Activated naive CD8-positive, alpha-beta T cell (primary cell): ENCODE measurements at regions not wholly inside any gene's neighbourhood (a gene's known extent, or its start where the extent isn't known, plus 50 kb on each side); places are given as distances from the start of the nearest gene placed in this dataset.

Source experiments
- H3K27ac Mint-ChIP-seq: one replicate; pipeline ENCODE4 v1.8.0; 2021; ENCODE audit warnings: mixed read lengths
- H3K27me3 Mint-ChIP-seq: one replicate; pipeline ENCODE4 v1.8.0; 2021; ENCODE audit warnings: mixed read lengths
- H3K36me3 Mint-ChIP-seq: one replicate; pipeline ENCODE4 v1.8.0; 2021; ENCODE audit warnings: mixed read lengths
- H3K4me1 Mint-ChIP-seq: one replicate; pipeline ENCODE4 v1.8.0; 2021; ENCODE audit warnings: low read depth, mixed read lengths
- H3K4me3 Mint-ChIP-seq: one replicate; pipeline ENCODE4 v1.8.0; 2021; ENCODE audit warnings: mild to moderate bottlenecking, mixed read lengths
- H3K9me3 Mint-ChIP-seq: one replicate; pipeline ENCODE4 v1.8.0; 2021; ENCODE audit warnings: low read depth, mixed read lengths

DNA sequence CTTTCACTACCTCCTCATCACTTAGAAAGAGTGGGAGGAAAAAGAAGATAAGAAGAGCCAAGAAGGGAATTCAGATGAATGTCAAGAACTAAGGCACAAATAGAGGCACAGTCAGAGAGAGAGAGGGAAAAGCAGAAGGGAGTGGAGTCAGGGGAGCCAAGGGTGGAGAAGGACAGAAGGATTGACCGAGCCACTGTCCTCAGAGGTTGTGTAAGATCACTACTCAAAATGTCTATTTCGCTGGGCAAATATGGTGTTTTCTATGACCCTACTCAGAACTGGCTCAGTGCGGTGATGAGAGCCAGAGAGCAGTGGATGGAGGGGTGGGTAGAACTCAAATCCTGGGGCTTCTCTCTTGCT is 139.2 kb upstream of the HS3ST2 start:
- Mint-ChIP-seq H3K9me3 (no peaks in the 10 kb centered on the region), H3K27me3 (peaks cover 5% of the 10 kb centered on the region), H3K36me3 (no peaks in the 10 kb centered on the region), H3K4me3 (no peak overlapping the region), H3K27ac (no peak overlapping the region), H3K4me1 (no peaks in the 10 kb centered on the region)

DNA sequence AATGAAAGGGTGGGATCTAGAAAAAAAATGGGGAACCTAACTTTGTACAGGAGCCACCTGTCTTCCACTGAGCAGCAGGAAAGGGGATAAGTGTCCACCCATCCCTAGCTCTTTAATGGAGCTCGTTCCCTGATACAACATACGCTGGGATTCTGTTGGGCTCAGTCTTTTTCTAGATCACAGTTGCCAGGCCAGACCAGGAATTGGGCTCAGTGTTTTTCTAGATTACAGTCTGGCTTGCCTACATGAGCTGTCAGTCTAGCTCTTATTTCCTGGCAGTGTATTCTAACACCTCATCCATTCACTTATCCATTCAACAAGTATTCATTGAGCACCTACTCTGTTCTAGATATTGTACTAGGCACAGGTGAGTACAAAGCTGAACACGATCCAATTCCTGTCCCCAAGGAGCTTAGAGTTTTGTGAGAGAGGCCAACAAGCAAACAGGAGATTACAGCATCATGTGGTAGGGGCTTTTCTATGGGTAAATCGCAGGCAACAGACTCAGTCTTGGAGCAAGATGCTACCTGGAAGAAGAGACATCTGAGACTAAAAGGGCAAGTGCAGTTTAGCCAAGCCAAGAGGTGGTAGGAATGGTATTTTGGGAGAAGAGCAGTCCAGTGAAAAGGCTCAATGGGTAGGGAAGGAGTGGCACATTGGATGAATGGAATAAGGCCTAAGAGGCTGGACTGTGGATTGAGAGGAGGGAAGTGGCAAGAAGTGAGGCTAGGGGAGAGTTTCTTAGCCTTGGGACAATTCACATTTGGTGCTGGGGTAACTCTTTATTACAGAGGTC is 138.0 kb upstream of the HS3ST2 start:
- Mint-ChIP-seq H3K9me3 (no peaks in the 10 kb centered on the region), H3K4me3 (no peak overlapping the region), H3K27me3 (peaks cover 5% of the 10 kb centered on the region), H3K4me1 (no peaks in the 10 kb centered on the region), H3K36me3 (no peaks in the 10 kb centered on the region), H3K27ac (no peak overlapping the region)

DNA sequence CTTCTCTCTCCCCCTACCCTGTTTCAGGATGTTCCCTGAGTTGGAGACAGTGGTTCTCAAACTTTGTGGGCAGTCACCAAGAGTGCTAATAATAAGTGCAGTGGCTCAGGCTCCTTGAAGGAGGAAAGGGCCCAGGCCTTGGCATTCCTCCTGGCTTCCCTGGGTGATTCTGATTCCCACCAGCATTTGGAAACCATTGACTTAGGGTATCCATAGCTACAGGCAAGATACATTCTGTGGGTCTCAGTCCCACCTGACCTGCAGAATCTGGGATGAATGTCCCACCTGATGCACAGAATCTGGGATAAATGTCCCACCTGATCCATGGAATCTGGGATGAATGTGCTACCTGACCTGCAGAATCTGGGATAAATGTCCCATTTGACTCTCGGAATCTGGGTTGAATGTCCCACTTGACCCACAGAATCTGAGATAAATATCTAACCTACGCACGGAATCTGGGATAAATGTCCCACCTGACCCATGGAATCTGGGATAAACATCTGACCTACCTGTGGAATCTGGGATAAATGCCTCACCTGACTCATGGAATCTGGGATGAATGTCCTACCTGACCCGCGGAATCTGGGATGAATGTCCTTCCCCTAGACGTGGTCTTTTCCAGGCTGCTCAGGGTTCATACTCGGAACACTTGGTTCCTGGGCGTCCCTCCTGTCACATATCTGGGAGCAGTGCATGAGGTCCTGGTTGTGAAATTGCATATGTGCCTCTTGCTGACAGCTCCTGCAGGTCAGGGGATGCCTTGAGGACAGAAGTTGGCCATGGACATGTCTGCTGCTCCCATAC is 136.7 kb upstream of the HS3ST2 start:
- H3K4me3 Mint-ChIP-seq, result no peak overlapping the region
- no peaks in the 10 kb centered on the region for H3K9me3 Mint-ChIP-seq
- peaks cover 8% of the 10 kb centered on the region for H3K27me3 Mint-ChIP-seq
- H3K36me3 Mint-ChIP-seq, result no peaks in the 10 kb centered on the region
- no peak overlapping the region for H3K27ac Mint-ChIP-seq
- no peaks in the 10 kb centered on the region for H3K4me1 Mint-ChIP-seq

DNA sequence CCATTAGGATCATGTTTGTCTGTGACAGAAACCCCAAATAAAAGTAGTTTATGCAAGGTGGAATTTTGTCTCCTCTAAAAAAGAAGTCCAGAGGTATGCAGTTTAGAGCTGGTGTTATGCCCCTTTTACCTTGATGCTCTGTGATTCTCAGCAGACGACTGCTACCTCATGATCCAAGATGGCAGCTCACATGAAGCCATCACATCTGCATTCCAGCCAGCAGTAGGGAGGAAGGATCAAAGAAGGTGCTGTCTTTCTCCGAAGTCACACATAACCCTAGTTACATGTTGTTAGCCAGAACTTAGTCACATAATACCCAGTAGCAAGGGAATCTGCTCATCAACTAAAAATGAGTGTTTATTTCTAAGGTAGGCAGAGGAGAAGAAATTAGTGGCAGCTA is 135.7 kb upstream of the HS3ST2 start:
- Mint-ChIP-seq H3K27ac (no peak overlapping the region), H3K4me1 (no peaks in the 10 kb centered on the region), H3K27me3 (peaks cover 12% of the 10 kb centered on the region), H3K9me3 (no peaks in the 10 kb centered on the region), H3K4me3 (no peak overlapping the region), H3K36me3 (no peaks in the 10 kb centered on the region)

DNA sequence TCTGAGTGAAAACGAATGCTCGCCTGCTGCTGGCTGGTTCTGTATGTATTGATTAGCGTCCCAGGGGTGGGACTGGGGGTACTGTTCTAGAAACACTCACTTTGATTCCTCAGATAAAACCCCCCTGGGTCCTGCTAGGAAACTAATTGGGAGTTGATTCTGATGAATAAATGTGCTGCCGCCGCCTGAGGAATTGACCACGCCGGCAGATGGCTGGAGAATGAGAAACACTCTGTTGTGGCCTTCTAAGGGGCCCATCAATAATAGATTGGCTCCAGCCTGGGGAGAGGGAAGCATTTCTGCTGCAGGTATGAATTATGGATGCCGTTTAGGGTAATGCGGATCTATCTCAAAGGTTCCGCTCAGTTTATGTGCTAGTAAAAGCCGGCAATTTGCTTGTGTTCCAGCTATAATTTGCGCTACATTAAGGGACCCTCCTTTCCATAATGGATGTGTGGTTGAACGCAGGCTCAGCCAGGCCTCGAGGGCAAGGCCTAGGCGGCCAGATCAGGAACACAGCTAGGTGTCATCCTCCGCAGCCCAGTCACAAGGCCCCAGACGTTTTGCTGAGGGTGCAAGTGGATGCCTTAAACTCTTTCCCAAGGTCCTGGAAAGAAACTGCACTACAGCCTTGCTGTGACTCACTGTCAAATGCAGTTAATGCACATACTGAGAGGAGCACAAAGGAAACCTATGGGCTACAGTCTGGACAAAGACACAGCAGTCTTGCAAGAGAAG is 132.2 kb upstream of the HS3ST2 start:
- Mint-ChIP-seq H3K9me3 (no peaks in the 10 kb centered on the region), H3K27me3 (peaks cover 22% of the 10 kb centered on the region), H3K4me3 (no peak overlapping the region), H3K4me1 (peaks cover 4% of the 10 kb centered on the region), H3K36me3 (peaks cover 3% of the 10 kb centered on the region), H3K27ac (no peak overlapping the region)

DNA sequence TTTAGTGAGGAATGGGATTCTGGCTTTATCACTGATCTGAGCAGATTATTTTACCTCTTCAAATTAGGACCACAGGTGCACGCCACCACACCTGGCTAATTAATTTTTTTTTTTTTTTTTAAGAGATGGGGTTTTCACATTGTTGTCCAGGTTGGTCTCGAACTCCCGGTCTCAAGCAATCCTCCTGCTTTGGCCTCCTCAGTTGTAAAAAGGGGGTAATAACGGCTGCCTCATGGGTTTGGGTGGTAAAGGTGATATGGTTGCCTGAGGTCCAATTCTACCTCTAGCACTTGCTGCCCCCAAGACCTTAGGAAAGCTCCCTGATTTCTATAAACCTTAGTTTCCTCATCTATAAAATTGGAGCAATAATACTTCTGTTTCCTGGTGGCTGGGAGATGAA is 130.7 kb upstream of the HS3ST2 start:
- Mint-ChIP-seq H3K9me3 (peaks cover 8% of the 10 kb centered on the region), H3K4me1 (peaks cover 4% of the 10 kb centered on the region), H3K27me3 (peaks cover 19% of the 10 kb centered on the region)

DNA sequence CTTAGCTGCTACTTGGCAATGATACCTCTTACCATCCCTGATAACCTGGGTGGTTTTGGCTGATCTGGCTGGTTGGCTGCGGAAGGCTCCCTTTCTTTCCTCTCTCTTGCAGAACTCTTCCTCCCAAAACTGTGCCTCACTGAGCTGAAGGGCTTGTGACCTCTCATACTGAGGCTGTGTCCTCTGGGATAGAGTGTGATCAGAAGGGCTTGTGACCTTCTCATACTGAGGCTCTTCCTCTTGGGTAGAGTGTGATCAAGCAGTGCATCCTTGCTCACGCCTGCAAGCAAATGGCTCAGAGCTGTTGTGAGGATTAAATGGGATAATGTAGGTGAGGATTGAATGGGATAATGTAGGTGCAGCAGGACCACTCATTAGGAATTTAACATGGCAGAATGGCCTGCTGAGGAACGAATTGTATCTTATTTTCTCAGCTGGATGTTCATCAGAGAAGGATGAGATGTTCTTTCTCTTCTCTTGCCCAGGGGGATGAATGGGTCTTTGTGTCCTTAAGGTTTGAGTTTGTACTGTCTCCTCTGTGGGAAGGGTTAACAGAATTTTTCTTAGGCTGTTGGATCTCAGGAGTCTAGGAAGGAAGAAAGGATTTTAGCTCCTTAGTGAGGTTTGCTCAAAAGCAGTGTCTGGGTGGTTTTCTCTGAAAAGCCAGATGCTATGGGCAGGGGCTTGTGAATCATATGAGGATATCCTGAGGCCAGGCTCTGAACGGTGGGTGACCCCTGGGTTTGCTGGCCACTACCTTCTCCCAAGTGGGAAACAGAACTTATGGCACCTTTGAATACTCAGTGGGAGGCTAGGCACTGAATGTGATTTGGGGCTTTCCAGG is 130.0 kb upstream of the HS3ST2 start:
- peaks cover 6% of the 10 kb centered on the region for H3K36me3 Mint-ChIP-seq
- H3K4me3 Mint-ChIP-seq, result no peak overlapping the region
- peaks cover 19% of the 10 kb centered on the region for H3K27me3 Mint-ChIP-seq
- H3K4me1 Mint-ChIP-seq, result peaks cover 4% of the 10 kb centered on the region
- no peak overlapping the region for H3K27ac Mint-ChIP-seq
- peaks cover 8% of the 10 kb centered on the region for H3K9me3 Mint-ChIP-seq

More for the DNA sequence above, 130.7 kb upstream of the HS3ST2 start:
- Mint-ChIP-seq H3K36me3 (peaks cover 6% of the 10 kb centered on the region), H3K27ac (no peak overlapping the region), H3K4me3 (no peak overlapping the region)

DNA sequence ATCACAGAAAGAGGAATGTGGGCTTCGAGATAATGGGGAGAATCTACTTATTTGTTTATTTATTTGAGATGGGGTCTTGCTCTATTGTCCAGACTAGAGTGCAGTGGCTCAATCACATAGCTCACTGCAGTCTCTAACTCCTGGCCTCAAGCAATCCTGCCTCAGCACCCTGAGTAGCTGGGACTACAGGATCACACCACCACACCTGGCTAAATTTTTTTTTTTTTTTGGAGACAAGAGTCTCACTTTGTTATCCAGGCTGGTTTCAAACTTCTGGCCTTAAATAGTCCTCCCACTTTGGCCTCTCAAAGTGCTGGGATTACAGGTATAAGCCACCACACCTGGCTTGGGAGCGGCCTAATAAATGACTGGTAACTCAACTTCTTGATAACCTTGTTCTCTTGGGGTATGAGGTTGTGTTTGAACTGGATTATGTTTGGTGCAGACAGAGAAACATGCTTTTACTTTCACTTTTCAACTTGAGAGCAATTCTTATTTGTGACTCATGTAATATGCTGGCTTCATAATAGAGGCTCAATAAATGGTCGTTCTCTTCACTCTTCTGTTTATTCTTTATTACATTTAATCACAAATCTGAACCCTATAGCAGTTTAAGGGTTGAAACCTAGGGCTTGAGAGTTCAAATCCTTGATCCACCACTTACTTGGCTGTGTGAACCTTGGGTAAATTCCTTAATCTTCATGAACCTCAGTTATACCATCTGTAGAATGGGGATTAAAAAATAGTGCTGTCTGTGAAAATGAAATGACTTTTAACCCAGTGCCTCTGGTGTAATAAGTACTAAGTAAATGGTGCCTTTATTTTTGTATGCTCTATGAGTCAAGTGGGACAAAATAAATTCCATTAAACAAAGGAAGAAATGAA is 129.1 kb upstream of the HS3ST2 start:
- Mint-ChIP-seq H3K36me3 (peaks cover 6% of the 10 kb centered on the region), H3K4me1 (peaks cover 4% of the 10 kb centered on the region), H3K27me3 (peaks cover 19% of the 10 kb centered on the region), H3K9me3 (peaks cover 8% of the 10 kb centered on the region), H3K27ac (no peak overlapping the region), H3K4me3 (no peak overlapping the region)

DNA sequence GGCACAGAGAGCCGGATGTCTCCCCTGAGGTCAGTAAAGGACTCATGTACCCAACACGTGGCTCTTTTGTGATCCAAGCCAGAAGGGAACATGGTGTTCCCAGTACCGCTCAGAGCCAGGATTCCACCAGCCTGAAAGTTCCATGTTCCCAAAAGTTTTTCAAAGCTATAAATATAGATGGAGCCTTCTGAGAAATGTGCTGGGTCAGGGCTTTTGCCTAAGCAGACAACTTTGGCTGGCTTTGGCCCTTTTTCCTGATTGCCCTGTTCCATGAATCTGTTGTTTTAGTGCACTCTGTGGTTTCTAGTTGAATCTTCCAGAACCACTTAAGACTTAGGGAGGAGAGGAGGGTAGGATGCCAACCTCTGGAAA is 128.5 kb upstream of the HS3ST2 start:
- Mint-ChIP-seq H3K36me3 (peaks cover 6% of the 10 kb centered on the region), H3K27me3 (peaks cover 19% of the 10 kb centered on the region), H3K9me3 (peaks cover 8% of the 10 kb centered on the region), H3K4me1 (peaks cover 4% of the 10 kb centered on the region), H3K27ac (no peak overlapping the region), H3K4me3 (no peak overlapping the region)

DNA sequence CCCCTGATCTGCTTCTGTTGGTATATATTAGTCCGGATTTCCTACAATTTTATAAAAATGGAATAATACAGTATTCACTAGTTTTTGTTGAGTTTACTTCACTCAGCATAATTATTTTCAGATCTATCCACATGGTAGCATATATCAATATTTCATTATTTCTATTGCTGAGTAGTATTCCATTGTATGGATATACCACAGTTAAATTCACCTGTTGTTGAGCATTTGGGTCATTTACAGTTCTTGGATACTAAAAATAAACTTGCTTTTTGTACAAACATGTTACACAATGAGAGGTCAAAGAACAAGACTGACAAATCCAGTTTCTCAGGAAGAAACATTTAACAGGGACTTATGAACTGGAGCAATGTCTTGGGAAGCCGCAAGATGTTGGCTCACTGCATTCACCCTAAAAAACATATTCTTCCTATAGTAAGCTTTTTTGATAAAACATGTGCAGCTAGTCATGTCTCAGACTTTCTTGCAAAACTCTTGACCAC is 126.9 kb upstream of the HS3ST2 start:
- Mint-ChIP-seq H3K4me3 (no peak overlapping the region), H3K36me3 (peaks cover 6% of the 10 kb centered on the region), H3K27ac (no peak overlapping the region), H3K9me3 (peaks cover 8% of the 10 kb centered on the region), H3K4me1 (peaks cover 4% of the 10 kb centered on the region), H3K27me3 (peaks cover 15% of the 10 kb centered on the region)

DNA sequence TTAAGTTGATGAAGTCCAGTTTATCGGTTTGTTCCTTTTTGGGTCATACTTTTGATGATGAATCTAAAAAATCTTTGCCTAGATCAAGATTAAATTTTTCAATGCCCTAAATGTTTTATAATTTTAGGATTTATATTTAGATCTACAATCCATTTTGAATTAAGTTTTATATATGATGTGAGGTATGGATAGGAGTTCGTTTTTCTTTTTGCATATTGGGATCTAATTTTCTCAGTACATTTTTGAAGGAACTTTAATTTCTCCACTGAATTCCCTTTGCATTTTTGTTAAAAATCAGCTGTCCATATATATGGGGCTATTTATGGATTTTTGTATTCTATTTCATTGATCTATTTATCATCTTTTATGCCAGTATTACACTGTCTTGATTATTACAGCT is 125.5 kb upstream of the HS3ST2 start:
- Mint-ChIP-seq H3K4me1 (peaks cover 4% of the 10 kb centered on the region), H3K9me3 (peaks cover 8% of the 10 kb centered on the region), H3K27me3 (peaks cover 12% of the 10 kb centered on the region), H3K27ac (no peak overlapping the region), H3K36me3 (peaks cover 6% of the 10 kb centered on the region), H3K4me3 (no peak overlapping the region)

DNA sequence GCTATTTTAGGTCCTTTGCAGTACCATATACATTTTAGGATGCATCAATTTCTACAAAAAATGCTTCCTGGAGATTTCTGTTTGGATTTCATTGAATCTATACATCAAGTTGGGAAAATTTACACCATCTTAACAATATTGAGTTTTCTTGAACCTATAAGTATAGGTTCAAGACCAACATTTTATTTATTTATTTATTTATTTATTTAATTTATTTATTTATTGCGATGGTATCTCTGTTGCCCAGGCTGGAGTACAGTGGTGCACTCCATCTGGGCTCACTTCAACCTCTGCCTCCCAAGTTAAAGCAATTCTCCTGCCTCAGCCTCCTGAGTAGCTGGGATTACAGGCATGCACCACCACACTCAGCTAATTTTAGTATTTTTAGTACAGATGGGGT is 125.0 kb upstream of the HS3ST2 start:
- H3K9me3 Mint-ChIP-seq, result peaks cover 8% of the 10 kb centered on the region
- H3K27me3 Mint-ChIP-seq, result peaks cover 9% of the 10 kb centered on the region
- peaks cover 4% of the 10 kb centered on the region for H3K4me1 Mint-ChIP-seq
- no peak overlapping the region for H3K27ac Mint-ChIP-seq
- peaks cover 6% of the 10 kb centered on the region for H3K36me3 Mint-ChIP-seq
- H3K4me3 Mint-ChIP-seq, result no peak overlapping the region

DNA sequence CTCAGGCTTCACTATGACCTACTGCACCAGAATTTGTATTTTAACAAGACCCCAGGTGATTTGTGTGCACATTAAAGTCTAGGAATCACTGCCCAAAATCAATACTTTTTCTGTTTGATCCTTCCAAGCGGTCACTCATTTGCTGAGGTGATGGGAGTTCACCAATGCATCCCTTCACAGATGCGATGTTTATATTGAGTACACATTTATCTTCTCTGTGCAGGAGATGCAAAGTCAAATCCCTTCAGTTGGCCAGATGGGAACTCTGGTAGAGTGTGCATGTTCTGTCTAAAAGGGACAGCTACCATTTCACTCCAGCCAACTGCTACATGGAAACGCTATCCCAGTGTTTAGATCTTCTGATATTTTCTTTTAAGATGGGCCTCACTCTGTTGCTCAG is 122.6 kb upstream of the HS3ST2 start:
- Mint-ChIP-seq H3K27ac (no peak overlapping the region), H3K4me3 (no peak overlapping the region), H3K27me3 (peaks cover 1% of the 10 kb centered on the region), H3K36me3 (peaks cover 3% of the 10 kb centered on the region), H3K9me3 (peaks cover 8% of the 10 kb centered on the region), H3K4me1 (no peaks in the 10 kb centered on the region)
